Pancreas (tissue), 10 donors: ENCODE measurements at regions not wholly inside any gene's neighbourhood (a gene's known extent, or its start where the extent isn't known, plus 50 kb on each side); places are given as distances from the start of the nearest gene placed in this dataset.

Experiments
- ATAC-seq, 4 donors: fragments of 200-7000 bp; cut with Tn5 transposase; one replicate each; pipeline versions ENCODE4 v1.8.0 to v1.9.1; 2020; ENCODE audit warnings: mild to moderate bottlenecking in 4 of 4, moderate library complexity in 4 of 4
- DNase-seq, 6 donors: peaks; one replicate each; pipeline ENCODE4 v3.0.0-alpha.2; 2020
- FAIRE-seq: peaks from 2 replicates; lab custom pipeline; 2012; peaks lifted over from hg19 to GRCh38; lab: Jason Lieb, UNC
- H3K27ac ChIP-seq, 4 donors: fragments of 200-600 bp; sonication (generic); 1 replicate in 3 of 4; 2 replicates in 1 of 4; pipeline versions ENCODE4 v1.5.0 to v1.8.0; 2020
- H3K27me3 ChIP-seq, 4 donors: fragments of 200-600 bp; one replicate each; pipeline ENCODE4 v1.8.0; 2021
- H3K36me3 ChIP-seq, 3 donors: fragments of 200-600 bp; sonication (generic) in 1 of 3; one replicate each; pipeline versions ENCODE4 v1.5.0 to v1.8.0; 2020 to 2021
- H3K4me1 ChIP-seq, 3 donors: fragments of 200-600 bp; one replicate each; pipeline ENCODE4 v1.8.0; 2021
- H3K4me3 ChIP-seq, 4 donors: fragments of 200-600 bp; sonication (generic) in 2 of 4; one replicate each; pipeline versions ENCODE4 v1.5.0 to v1.8.0; 2020 to 2021
- H3K9me3 ChIP-seq, 4 donors: fragments of 200-600 bp; one replicate each; pipeline ENCODE4 v1.8.0; 2021
- WGBS, 2 donors: extraction: QIAGEN DNeasy Blood & Tissue Kit; methylation state at CpG; one replicate each; pipeline ENCODE4 v1.1.7; 2013; 5-methylcytosine and 5-hydroxymethylcytosine counted together
- intact Hi-C, 3 donors: fragments of 100-400 bp; cut with DNase I; formaldehyde crosslinking; loops; one replicate each; pipeline versions ENCODE4 v1.11.1 to v1.14.2; 2022
- TF ChIP-seq, protein P1 (sequence below), 4 donors: fragments of 200-600 bp; sonication (generic) in 3 of 4; IDR thresholded peaks; one replicate each; pipeline versions ENCODE4 v1.5.0 to v1.8.0; 2021; ENCODE audit warnings: antibody characterized with exemption in 4 of 4
- donor health status: healthy with polysubstance abuse.
- donor health status: DM: no; HTN: no; CAD: no; lungs with moderate emphysema.
- donor health status: DM: no; HTN: no; CAD: no.
- donor health status: control.
- donor health status: control.
- donor health status: Bipolar disorder and iron deficiency.
- donor health status: DM: yes; HTN: yes; CAD: no.
- donor health status: DM: no; HTN: no; CAD: no.
- donor health status: DM: no; HTN: no; CAD: no.
- donor health status: DM: yes; HTN: yes; CAD: no.

DNA sequence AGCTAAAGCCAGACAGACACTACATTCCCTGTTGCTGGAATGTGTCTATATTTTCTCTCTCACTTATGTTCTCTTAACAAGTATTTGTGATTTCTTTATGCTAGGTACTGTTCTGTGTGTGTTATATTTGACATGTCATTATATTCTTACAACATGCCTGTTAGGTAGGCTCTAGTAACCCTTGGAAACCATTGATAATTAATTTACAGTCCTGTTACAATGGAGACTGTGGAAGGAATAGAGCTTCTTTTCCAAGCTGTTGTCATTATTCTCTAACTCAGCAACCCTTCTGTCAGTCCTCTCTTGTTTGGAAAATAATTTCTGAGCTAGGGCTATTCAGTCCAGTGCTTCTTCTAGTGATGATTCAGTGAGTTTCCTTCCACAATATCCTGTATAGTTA lies 419.1 kb upstream of the BOD1L1 start:
- H3K36me3 ChIP-seq = no peaks in the 10 kb centered on the region
- intact Hi-C loops = no loop called here
- TF ChIP-seq, protein P1, sequence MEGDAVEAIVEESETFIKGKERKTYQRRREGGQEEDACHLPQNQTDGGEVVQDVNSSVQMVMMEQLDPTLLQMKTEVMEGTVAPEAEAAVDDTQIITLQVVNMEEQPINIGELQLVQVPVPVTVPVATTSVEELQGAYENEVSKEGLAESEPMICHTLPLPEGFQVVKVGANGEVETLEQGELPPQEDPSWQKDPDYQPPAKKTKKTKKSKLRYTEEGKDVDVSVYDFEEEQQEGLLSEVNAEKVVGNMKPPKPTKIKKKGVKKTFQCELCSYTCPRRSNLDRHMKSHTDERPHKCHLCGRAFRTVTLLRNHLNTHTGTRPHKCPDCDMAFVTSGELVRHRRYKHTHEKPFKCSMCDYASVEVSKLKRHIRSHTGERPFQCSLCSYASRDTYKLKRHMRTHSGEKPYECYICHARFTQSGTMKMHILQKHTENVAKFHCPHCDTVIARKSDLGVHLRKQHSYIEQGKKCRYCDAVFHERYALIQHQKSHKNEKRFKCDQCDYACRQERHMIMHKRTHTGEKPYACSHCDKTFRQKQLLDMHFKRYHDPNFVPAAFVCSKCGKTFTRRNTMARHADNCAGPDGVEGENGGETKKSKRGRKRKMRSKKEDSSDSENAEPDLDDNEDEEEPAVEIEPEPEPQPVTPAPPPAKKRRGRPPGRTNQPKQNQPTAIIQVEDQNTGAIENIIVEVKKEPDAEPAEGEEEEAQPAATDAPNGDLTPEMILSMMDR (IDR thresholded peaks at IDR 0.05) = no peak
- H3K4me3 ChIP-seq = no peak overlapping the region
- ATAC-seq (no peak), DNase-seq (no peak), FAIRE-seq (no peak)
- no peak overlapping the region for H3K27ac ChIP-seq
- no peaks in the 10 kb centered on the region for H3K4me1 ChIP-seq
- no peaks in the 10 kb centered on the region for H3K9me3 ChIP-seq
- no peaks in the 10 kb centered on the region for H3K27me3 ChIP-seq

DNA sequence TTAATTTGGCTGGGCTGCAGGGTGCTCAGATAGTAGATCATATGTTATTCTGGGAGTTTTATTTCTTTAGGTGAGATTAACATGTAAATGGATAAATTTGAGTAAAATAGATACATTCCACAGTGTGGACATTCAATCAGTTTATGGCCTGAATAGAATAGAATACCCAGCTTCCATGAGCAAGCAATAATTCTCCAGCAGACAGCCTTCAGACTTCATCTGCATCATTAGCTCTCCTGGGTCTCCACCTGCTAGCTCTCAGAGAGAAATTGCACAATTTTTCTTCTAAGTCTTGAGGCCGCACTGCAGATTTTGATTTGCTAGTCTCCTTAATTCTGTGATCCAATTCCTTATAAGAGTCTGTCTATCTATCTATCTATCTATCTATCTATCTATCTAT lies 420.3 kb upstream of the BOD1L1 start:
- no peaks in the 10 kb centered on the region for H3K4me1 ChIP-seq
- H3K36me3 ChIP-seq = no peaks in the 10 kb centered on the region
- H3K9me3 ChIP-seq = no peaks in the 10 kb centered on the region
- TF ChIP-seq, protein P1 (IDR thresholded peaks at IDR 0.05) = no peak
- FAIRE-seq (no peak), DNase-seq (no peak), ATAC-seq (no peak)
- no peak overlapping the region for H3K4me3 ChIP-seq
- H3K27me3 ChIP-seq = no peaks in the 10 kb centered on the region
- no peak overlapping the region for H3K27ac ChIP-seq
- intact Hi-C loops = no loop called here
- 96 to 100% methylated on average over 1 of the region's 1 CpG for WGBS, 2 donors

DNA sequence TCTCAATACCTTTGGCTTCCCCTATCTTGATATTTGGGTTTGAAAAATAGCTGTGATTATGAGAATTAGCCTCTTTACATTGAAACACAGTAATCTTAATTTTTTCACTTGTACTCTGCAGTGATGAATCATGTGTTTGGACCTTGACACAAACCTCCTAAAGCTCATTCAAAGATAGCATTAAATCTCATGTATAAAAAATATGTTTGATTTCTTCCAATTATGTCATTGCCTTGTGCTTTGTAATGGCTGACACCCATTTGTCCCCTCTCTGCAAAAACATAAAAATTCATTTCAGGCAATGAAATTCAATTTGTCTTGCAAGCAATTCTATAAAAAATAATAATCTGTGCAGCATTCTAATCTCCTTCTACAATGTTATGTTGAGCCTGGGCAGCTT lies 422.4 kb upstream of the BOD1L1 start:
- Histone ChIP-seq H3K27ac (no peak overlapping the region), H3K27me3 (no peaks in the 10 kb centered on the region), H3K4me3 (no peak overlapping the region), H3K36me3 (no peaks in the 10 kb centered on the region), H3K9me3 (no peaks in the 10 kb centered on the region), H3K4me1 (no peaks in the 10 kb centered on the region)
- FAIRE-seq = no peak
- TF ChIP-seq, protein P1 (IDR thresholded peaks at IDR 0.05) = no peak
- ATAC-seq = no peak
- intact Hi-C loops = no loop called here
- DNase-seq = no peak

DNA sequence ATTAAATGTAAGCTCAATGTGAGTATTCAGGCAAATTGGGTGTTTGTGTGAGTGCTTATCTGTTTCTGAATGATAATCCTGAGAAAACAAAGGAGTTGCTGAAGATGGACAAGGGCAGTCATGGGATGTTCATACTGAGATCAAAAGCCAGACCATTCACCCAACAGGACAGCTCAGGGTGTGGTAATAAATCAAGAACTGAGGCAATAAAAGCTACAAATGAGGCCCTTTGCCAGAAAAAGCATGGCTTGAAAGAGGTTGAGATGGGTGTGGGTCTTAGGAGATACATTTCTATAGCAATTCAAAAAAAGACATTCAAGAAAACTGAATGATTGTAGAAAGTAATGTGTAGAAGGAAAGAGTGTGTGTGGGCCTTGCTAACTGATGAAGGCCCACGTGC lies 425.8 kb upstream of the BOD1L1 start:
- no peak for DNase-seq
- ATAC-seq = no peak
- no peak overlapping the region for H3K27ac ChIP-seq
- no peak for FAIRE-seq
- no peaks in the 10 kb centered on the region for H3K27me3 ChIP-seq
- H3K36me3 ChIP-seq = no peaks in the 10 kb centered on the region
- no peaks in the 10 kb centered on the region for H3K4me1 ChIP-seq
- TF ChIP-seq, protein P1 (IDR thresholded peaks at IDR 0.05) = no peak
- 62 to 74% methylated on average over 1 of the region's 1 CpG for WGBS, 2 donors
- intact Hi-C loops = no loop called here
- no peaks in the 10 kb centered on the region for H3K9me3 ChIP-seq
- no peak overlapping the region for H3K4me3 ChIP-seq

DNA sequence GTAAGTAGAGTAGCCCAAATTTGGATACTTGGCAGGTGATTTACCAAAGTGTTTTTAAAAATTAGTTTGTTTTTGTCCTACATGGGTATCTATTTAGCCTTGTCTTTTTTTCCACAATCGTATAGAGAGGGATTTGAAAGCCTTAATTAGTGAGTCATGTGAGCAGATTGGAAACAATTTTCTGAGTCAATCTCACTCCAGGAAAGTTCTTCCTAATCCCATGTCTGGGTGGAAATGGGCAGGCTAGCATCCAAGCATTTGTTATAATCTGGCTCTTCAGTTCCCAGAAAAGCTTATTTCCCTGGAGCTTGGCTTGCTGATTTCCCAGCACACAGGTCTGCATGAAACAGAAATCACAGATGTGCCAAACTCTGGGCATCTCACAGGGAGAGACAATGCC lies 426.9 kb upstream of the BOD1L1 start:
- intact Hi-C loops = no loop called here
- Histone ChIP-seq H3K36me3 (no peaks in the 10 kb centered on the region), H3K4me3 (no peak overlapping the region), H3K27ac (no peak overlapping the region), H3K27me3 (no peaks in the 10 kb centered on the region), H3K9me3 (no peaks in the 10 kb centered on the region), H3K4me1 (no peaks in the 10 kb centered on the region)
- no peak for FAIRE-seq
- no peak for ATAC-seq
- DNase-seq = no peak
- TF ChIP-seq, protein P1 (IDR thresholded peaks at IDR 0.05) = no peak
- WGBS, 2 donors = 49 to 75% methylated on average over 1 of the region's 1 CpG
